8988T (cell line): ENCODE measurements at regions not wholly inside any gene's neighbourhood (a gene's known extent, or its start where the extent isn't known, plus 50 kb on each side); places are given as distances from the start of the nearest gene placed in this dataset.

Source experiments
- DNase-seq: peaks from one replicate; pipeline ENCODE4 v3.0.0; 2011

- DNase-seq: no peak
Measured at GRCh38 chr10:3537518-3537917, 247.5 kb downstream of the KLF6 start.

GRCh38 chr10:3535001-3535400, 250.0 kb downstream of the KLF6 start:
- no peak for DNase-seq

- DNase-seq: no peak
Measured at GRCh38 chr10:3534433-3534832, 250.6 kb downstream of the KLF6 start.

- DNase-seq: no peak
Measured at GRCh38 chr10:3533296-3533695, 251.7 kb downstream of the KLF6 start.

GRCh38 chr10:3532644-3533043, 252.4 kb downstream of the KLF6 start:
- peak; percentile 37 for DNase-seq

- no peak for DNase-seq
Measured at GRCh38 chr10:3531670-3532069, 253.3 kb downstream of the KLF6 start.

GRCh38 chr10:3530783-3531645, 254.0 kb downstream of the KLF6 start:
- no peak for DNase-seq

- DNase-seq: no peak
Measured at GRCh38 chr10:3530346-3530745, 254.7 kb downstream of the KLF6 start.

GRCh38 chr10:3529691-3530090, 255.3 kb downstream of the KLF6 start:
- no peak for DNase-seq

- no peak for DNase-seq
Measured at GRCh38 chr10:3528823-3529403, 256.1 kb downstream of the KLF6 start.

- DNase-seq: no peak
Measured at GRCh38 chr10:3528271-3528670, 256.7 kb downstream of the KLF6 start.

- DNase-seq: no peak
Measured at GRCh38 chr10:3527869-3528268, 257.1 kb downstream of the KLF6 start.

GRCh38 chr10:3526727-3527501, 258.1 kb downstream of the KLF6 start:
- DNase-seq: no peak

GRCh38 chr10:3525832-3526449, 259.1 kb downstream of the KLF6 start:
- DNase-seq: peak; percentile 75

- DNase-seq: no peak
Measured at GRCh38 chr10:3524086-3524960, 260.7 kb downstream of the KLF6 start.

- no peak for DNase-seq
Measured at GRCh38 chr10:3523309-3524050, 261.5 kb downstream of the KLF6 start.

- no peak for DNase-seq
Measured at GRCh38 chr10:3516923-3517255, 268.1 kb downstream of the KLF6 start.

GRCh38 chr10:3516234-3516922, 268.6 kb downstream of the KLF6 start:
- no peak for DNase-seq

- no peak for DNase-seq
Measured at GRCh38 chr10:3514691-3515090, 270.3 kb downstream of the KLF6 start.

GRCh38 chr10:3512263-3512662, 272.7 kb downstream of the KLF6 start:
- DNase-seq: no peak

GRCh38 chr10:3511483-3511882, 273.5 kb downstream of the KLF6 start:
- no peak for DNase-seq
